OCI-LY7 (cell line): ENCODE measurements at regions not wholly inside any gene's neighbourhood (a gene's known extent, or its start where the extent isn't known, plus 50 kb on each side); places are given as distances from the start of the nearest gene placed in this dataset.

ENCODE experiments used
- BruUV-seq: library from RNA; stranded (reverse); fragments of 400-500 nt; replicated peaks from 2 replicates; lab custom pipeline; 2021; lab: Mats Ljungman, UMichigan
- CTCF ChIA-PET: fragments of 300-600 bp; sonication (Branson Sonifier 250); formaldehyde crosslinking; loops from one replicate; lab custom pipeline; 2022; ENCODE audit warnings: antibody characterized with exemption; ENCODE audit not compliant: unreplicated experiment; lab: Charles Lee
- POLR2A ChIA-PET: fragments of 300-600 bp; sonication (Branson Sonifier 250); formaldehyde crosslinking; loops from one replicate; lab custom pipeline; 2022; ENCODE audit warnings: antibody characterized with exemption; lab: Charles Lee
- DNase-seq: peaks from one replicate; pipeline ENCODE4 v3.0.0-alpha.2; 2015; ENCODE audit warnings: low spot score
- H2AFZ ChIP-seq: fragments of 200-600 bp; sonication (generic), shearing (Covaris generic); 2 replicates; pipeline ENCODE4 v1.6.1; 2014; ENCODE audit warnings: mild to moderate bottlenecking, antibody characterized with exemption, low read length, moderate library complexity
- H3K27ac ChIP-seq: fragments of 200-600 bp; sonication (generic); 2 replicates; pipeline ENCODE4 v1.5.1; 2014; ENCODE audit warnings: mixed run types, low read depth, mild to moderate bottlenecking, moderate library complexity, low read length, inconsistent platforms; ENCODE audit not compliant: poor library complexity, severe bottlenecking
- H3K36me3 ChIP-seq: fragments of 200-600 bp; sonication (generic); 2 replicates; pipeline ENCODE4 v1.6.1; 2014; ENCODE audit warnings: mild to moderate bottlenecking, antibody characterized with exemption, low read length, moderate library complexity, mixed read lengths; ENCODE audit not compliant: insufficient read depth
- H3K4me1 ChIP-seq: fragments of 200-600 bp; sonication (generic); 2 replicates; pipeline ENCODE4 v1.5.1; 2014; ENCODE audit warnings: mild to moderate bottlenecking, low read length; ENCODE audit not compliant: insufficient read depth, poor library complexity, severe bottlenecking
- H3K4me2 ChIP-seq: fragments of 200-600 bp; sonication (generic); 2 replicates; pipeline ENCODE4 v1.6.1; 2014; ENCODE audit warnings: mild to moderate bottlenecking, low read length
- H3K4me3 ChIP-seq: fragments of 200-600 bp; sonication (generic); 2 replicates; pipeline ENCODE4 v1.5.1; 2014; ENCODE audit warnings: mild to moderate bottlenecking, low read depth, low read length; ENCODE audit not compliant: poor library complexity, severe bottlenecking
- H3K79me2 ChIP-seq: fragments of 200-600 bp; sonication (generic); 2 replicates; pipeline ENCODE4 v1.6.1; 2016; ENCODE audit warnings: low read depth, mild to moderate bottlenecking, low read length, moderate library complexity, mixed read lengths; ENCODE audit not compliant: insufficient read depth
- H3K9me2 ChIP-seq: fragments of 200-600 bp; sonication (generic); 2 replicates; pipeline ENCODE4 v1.6.1; 2016; ENCODE audit warnings: mild to moderate bottlenecking, low read length, mixed read lengths; ENCODE audit not compliant: insufficient read depth
- H3K9me3 ChIP-seq: fragments of 200-600 bp; sonication (generic); 2 replicates; pipeline ENCODE4 v1.6.1; 2014; ENCODE audit warnings: mild to moderate bottlenecking, mixed run types, low read length, mixed read lengths
- H4K20me1 ChIP-seq: fragments of 200-600 bp; sonication (generic); 2 replicates; pipeline ENCODE4 v1.6.1; 2014; ENCODE audit warnings: mild to moderate bottlenecking, antibody characterized with exemption, low read length, moderate library complexity, mixed read lengths; ENCODE audit not compliant: insufficient read depth
- EZH2phosphoT487 ChIP-seq: fragments of 200-600 bp; sonication (generic); IDR thresholded peaks from 2 replicates; pipeline ENCODE4 v1.6.1; 2018; ENCODE audit warnings: low read depth, borderline replicate concordance, mild to moderate bottlenecking, mixed run types, antibody characterized with exemption, low read length, moderate library complexity, mixed read lengths
- intact Hi-C: fragments of 100-400 bp; cut with micrococcal nuclease; formaldehyde crosslinking; loops from one replicate; pipeline ENCODE4 v1.10.0; 2022; ENCODE audit not compliant: unreplicated experiment
- TF ChIP-seq, protein P1 (sequence below): fragments of 200-600 bp; sonication (generic); conservative IDR thresholded peaks from 2 replicates; pipeline ENCODE4 v1.5.1; 2014; ENCODE audit warnings: mild to moderate bottlenecking, antibody characterized with exemption, low read length, moderate library complexity, mixed read lengths

DNA sequence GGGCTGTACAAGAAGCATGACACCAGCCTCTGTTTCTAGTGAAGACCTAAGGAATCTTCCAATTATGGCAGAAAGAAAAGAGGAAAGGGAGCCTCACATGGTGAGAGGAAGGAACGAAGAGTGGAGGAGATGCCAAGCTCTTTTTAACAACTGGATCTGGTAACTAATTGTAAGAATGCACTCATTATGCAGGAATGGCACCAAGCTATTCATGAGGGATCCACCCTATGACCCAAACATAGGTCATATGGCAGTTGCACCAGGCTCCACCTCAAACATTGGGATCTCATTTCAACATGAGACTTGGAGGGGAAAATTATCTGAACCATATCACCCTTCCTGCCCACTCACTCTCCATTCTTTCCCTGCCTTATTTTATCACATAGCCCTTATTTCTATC lies 496.0 kb upstream of the SPTLC3 start:
- no peak for DNase-seq
- no peak overlapping the region for H2AFZ ChIP-seq
- H3K79me2 ChIP-seq, result no peaks in the 10 kb centered on the region
- H4K20me1 ChIP-seq, result no peaks in the 10 kb centered on the region
- H3K4me2 ChIP-seq, result no peak overlapping the region
- no peak overlapping the region for H3K4me3 ChIP-seq
- ChIA-PET POLR2A (no interaction called here), CTCF (no interaction called here)
- H3K4me1 ChIP-seq, result no peaks in the 10 kb centered on the region
- BruUV-seq, result no TSS peak
- intact Hi-C loops, result no loop called here
- no peaks in the 10 kb centered on the region for H3K36me3 ChIP-seq
- H3K9me2 ChIP-seq, result no peaks in the 10 kb centered on the region
- H3K9me3 ChIP-seq, result no peaks in the 10 kb centered on the region
- TF ChIP-seq, protein P1, sequence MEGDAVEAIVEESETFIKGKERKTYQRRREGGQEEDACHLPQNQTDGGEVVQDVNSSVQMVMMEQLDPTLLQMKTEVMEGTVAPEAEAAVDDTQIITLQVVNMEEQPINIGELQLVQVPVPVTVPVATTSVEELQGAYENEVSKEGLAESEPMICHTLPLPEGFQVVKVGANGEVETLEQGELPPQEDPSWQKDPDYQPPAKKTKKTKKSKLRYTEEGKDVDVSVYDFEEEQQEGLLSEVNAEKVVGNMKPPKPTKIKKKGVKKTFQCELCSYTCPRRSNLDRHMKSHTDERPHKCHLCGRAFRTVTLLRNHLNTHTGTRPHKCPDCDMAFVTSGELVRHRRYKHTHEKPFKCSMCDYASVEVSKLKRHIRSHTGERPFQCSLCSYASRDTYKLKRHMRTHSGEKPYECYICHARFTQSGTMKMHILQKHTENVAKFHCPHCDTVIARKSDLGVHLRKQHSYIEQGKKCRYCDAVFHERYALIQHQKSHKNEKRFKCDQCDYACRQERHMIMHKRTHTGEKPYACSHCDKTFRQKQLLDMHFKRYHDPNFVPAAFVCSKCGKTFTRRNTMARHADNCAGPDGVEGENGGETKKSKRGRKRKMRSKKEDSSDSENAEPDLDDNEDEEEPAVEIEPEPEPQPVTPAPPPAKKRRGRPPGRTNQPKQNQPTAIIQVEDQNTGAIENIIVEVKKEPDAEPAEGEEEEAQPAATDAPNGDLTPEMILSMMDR, result no peak
- TF ChIP-seq EZH2phosphoT487, result no peak
- no peak overlapping the region for H3K27ac ChIP-seq

DNA sequence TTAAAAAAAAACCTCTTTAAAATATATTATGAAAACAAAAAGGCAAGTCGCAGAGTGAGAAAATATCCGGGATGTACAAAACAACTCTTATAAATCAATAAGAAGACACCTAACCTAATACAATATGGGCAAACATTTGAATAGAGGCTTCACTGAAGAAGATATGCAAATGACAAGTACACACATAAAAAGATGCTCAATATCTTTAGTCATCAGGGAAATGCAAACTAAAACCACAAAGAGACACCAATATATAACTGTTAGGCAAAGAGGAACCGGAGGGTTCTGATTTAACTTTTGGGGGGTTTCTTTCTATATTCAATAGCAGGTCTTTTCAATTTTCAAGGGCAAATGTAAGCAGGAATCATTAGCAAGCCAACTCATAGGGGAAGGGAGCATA lies 480.7 kb upstream of the SPTLC3 start:
- no peaks in the 10 kb centered on the region for H3K9me2 ChIP-seq
- intact Hi-C loops, result no loop called here
- no peak overlapping the region for H2AFZ ChIP-seq
- H3K4me2 ChIP-seq, result no peak overlapping the region
- no peaks in the 10 kb centered on the region for H3K79me2 ChIP-seq
- no peaks in the 10 kb centered on the region for H3K4me1 ChIP-seq
- H4K20me1 ChIP-seq, result no peaks in the 10 kb centered on the region
- H3K27ac ChIP-seq, result no peak overlapping the region
- no peak for DNase-seq
- ChIA-PET CTCF (no interaction called here), POLR2A (no interaction called here)
- H3K4me3 ChIP-seq, result no peak overlapping the region
- no peaks in the 10 kb centered on the region for H3K36me3 ChIP-seq
- no peak for TF ChIP-seq EZH2phosphoT487
- TF ChIP-seq, protein P1, result no peak
- H3K9me3 ChIP-seq, result no peaks in the 10 kb centered on the region
- BruUV-seq, result no TSS peak

DNA sequence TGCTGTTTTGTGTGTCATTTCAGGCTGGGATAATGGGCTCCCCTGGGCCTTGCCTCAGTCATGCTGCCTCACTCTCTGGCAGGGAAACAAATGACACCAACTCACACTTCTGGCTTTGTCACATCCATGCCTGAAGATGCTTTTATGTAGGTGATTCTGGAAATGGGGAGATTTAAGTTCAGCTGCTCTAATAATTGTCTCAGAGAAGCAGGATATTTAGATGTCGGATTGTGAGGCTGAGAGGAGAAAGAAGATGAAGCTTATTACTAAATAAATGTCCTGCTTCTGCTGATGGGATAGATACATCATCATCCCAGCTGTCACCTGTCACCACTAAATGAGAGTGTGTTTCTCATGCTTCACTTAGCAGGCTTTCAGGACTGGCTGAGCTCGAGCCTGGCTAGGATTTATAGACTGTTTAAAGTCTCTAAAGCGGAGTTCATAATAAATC lies 480.2 kb upstream of the SPTLC3 start:
- BruUV-seq, result no TSS peak
- Histone ChIP-seq H3K36me3 (no peaks in the 10 kb centered on the region), H3K9me3 (no peaks in the 10 kb centered on the region), H3K4me1 (no peaks in the 10 kb centered on the region), H3K27ac (no peak overlapping the region), H3K79me2 (no peaks in the 10 kb centered on the region), H4K20me1 (no peaks in the 10 kb centered on the region), H3K4me2 (no peak overlapping the region), H2AFZ (no peak overlapping the region), H3K4me3 (no peak overlapping the region), H3K9me2 (no peaks in the 10 kb centered on the region)
- ChIA-PET CTCF (no interaction called here), POLR2A (interaction anchor here (0.7 kb wide), 1 partner anchor 21 kb away, joined by 3 read pairs; no protein-coding TSS in a partner anchor)
- TF ChIP-seq, protein P1, result no peak
- no peak for TF ChIP-seq EZH2phosphoT487
- intact Hi-C loops, result no loop called here
- no peak for DNase-seq
